ENCODE measurements at regions not wholly inside any gene's neighbourhood (a gene's known extent, or its start where the extent isn't known, plus 50 kb on each side); places are given as distances from the start of the nearest gene placed in this dataset.

- no peak for TF ChIP-seq POLR2AphosphoS5 (IDR thresholded peaks at IDR 0.05)
- no peak for TF ChIP-seq CTCF (IDR thresholded peaks at IDR 0.05)
- TF ChIP-seq POLR2A (IDR thresholded peaks at IDR 0.05; ENCODE audit: low read depth) = no peak
- TF ChIP-seq EP300 (IDR thresholded peaks at IDR 0.05) = no peak
Observed at GRCh38 chr17:71320009-71320796, 800.6 kb upstream of the SOX9 start.
